GM12878 (cell line): ENCODE measurements at regions not wholly inside any gene's neighbourhood (a gene's known extent, or its start where the extent isn't known, plus 50 kb on each side); places are given as distances from the start of the nearest gene placed in this dataset.

Experiments used
- ATAC-seq: fragments of 200-7000 bp; cut with Tn5 transposase; 3 replicates; pipeline ENCODE4 v1.9.1; 2020; ENCODE audit warnings: mild to moderate bottlenecking, moderate library complexity
- BruUV-seq: library from RNA; stranded (reverse); fragments of 400-500 nt; replicated peaks from 2 replicates; lab custom pipeline; 2021; lab: Mats Ljungman, UMichigan
- CTCF ChIA-PET: fragments of 300-600 bp; sonication (Branson Sonifier 250); formaldehyde crosslinking; extraction: SDS; loops from one replicate; lab custom pipeline; 2021; ENCODE audit warnings: inconsistent platforms; lab: Yijun Ruan, JAX
- POLR2A ChIA-PET: fragments of 350-600 bp; formaldehyde crosslinking; extraction: SDS; loops from one replicate; lab custom pipeline; 2021; ENCODE audit warnings: inconsistent platforms; lab: Charles Lee
- RAD21 ChIA-PET: fragments of 300-600 bp; sonication (Branson Sonifier 250); formaldehyde crosslinking; loops from one replicate; lab custom pipeline; 2023; ENCODE audit warnings: antibody characterized with exemption; ENCODE audit not compliant: unreplicated experiment; lab: Charles Lee
- SMC1A ChIA-PET: fragments of 300-600 bp; sonication (Branson Sonifier 250); formaldehyde crosslinking; loops from one replicate; lab custom pipeline; 2023; ENCODE audit not compliant: unreplicated experiment, uncharacterized antibody; lab: Charles Lee
- DNase-seq: peaks from one replicate; pipeline ENCODE4 v3.0.0-alpha.2; 2011; ENCODE audit warnings: low read depth, low spot score
- FAIRE-seq: peaks from 3 replicates; lab custom pipeline; 2011; peaks lifted over from hg19 to GRCh38; lab: Jason Lieb, UNC
- H2AFZ ChIP-seq: 2 replicates; pipeline ENCODE4 v1.6.0; 2011; ENCODE audit warnings: low read depth, low read length, control low read depth; ENCODE audit not compliant: control insufficient read depth
- H3K27ac ChIP-seq: 2 replicates; pipeline ENCODE4 v1.5.1; 2011; ENCODE audit warnings: control low read depth; ENCODE audit not compliant: control insufficient read depth, insufficient read depth
- H3K27me3 ChIP-seq, 2 experiments: replicated peaks in 1 of 2; 2 replicates each; pipeline versions ENCODE4 v1.6.0 to v1.6.1; 2011; ENCODE audit warnings: low read length in 1 of 2; ENCODE audit not compliant: control insufficient read depth in 2 of 2, insufficient read depth in 2 of 2
- H3K36me3 ChIP-seq, 2 experiments: 2 replicates each; pipeline ENCODE4 v1.5.1; 2011; ENCODE audit warnings: low read length in 1 of 2; ENCODE audit not compliant: control insufficient read depth in 2 of 2, insufficient read depth in 2 of 2
- H3K4me1 ChIP-seq: 2 replicates; pipeline ENCODE4 v1.6.1; 2011; ENCODE audit warnings: mild to moderate bottlenecking, low read length, moderate library complexity, mixed read lengths; ENCODE audit not compliant: control insufficient read depth, insufficient read depth
- H3K4me2 ChIP-seq: 2 replicates; pipeline ENCODE4 v1.6.0; 2011; ENCODE audit warnings: control low read depth; ENCODE audit not compliant: control insufficient read depth, insufficient read depth
- H3K4me3 ChIP-seq: fragments of 200-600 bp; sonication (generic); 2 replicates; pipeline ENCODE4 v1.5.1; 2016
- H3K79me2 ChIP-seq: 2 replicates; pipeline ENCODE4 v1.6.0; 2011; ENCODE audit warnings: low read length; ENCODE audit not compliant: control insufficient read depth, insufficient read depth
- H3K9ac ChIP-seq: 2 replicates; pipeline ENCODE4 v1.8.0; 2011; ENCODE audit warnings: low read length, control low read depth, mixed read lengths; ENCODE audit not compliant: control insufficient read depth, insufficient read depth
- H3K9me3 ChIP-seq: replicated peaks from 3 replicates; pipeline ENCODE4 v1.5.1; 2011; ENCODE audit warnings: mild to moderate bottlenecking, low read length; ENCODE audit not compliant: control insufficient read depth, insufficient read depth
- H4K20me1 ChIP-seq: 2 replicates; pipeline ENCODE4 v1.6.0; 2011; ENCODE audit not compliant: control insufficient read depth, insufficient read depth
- CUX1 ChIP-seq: IDR thresholded peaks from 2 replicates; pipeline ENCODE4 v1.6.1; 2012; ENCODE audit warnings: improper control_type of control experiment, low read depth, low read length; ENCODE audit not compliant: insufficient replicate concordance
- JUND ChIP-seq: IDR thresholded peaks from 2 replicates; pipeline ENCODE4 v1.6.1; 2012; ENCODE audit warnings: low read depth, mild to moderate bottlenecking, low read length, improper control_type of control experiment, moderate library complexity
- NFYB ChIP-seq: IDR thresholded peaks from 2 replicates; pipeline ENCODE4 v1.6.1; 2011; ENCODE audit warnings: low read depth, mild to moderate bottlenecking, low read length, improper control_type of control experiment, moderate library complexity; ENCODE audit not compliant: insufficient read depth
- PAX5 ChIP-seq: IDR thresholded peaks from 2 replicates; pipeline ENCODE4 v1.6.1; 2011; ENCODE audit warnings: low read depth, low read length, borderline replicate concordance
- PBX3 ChIP-seq: IDR thresholded peaks from 2 replicates; pipeline ENCODE4 v1.6.1; 2011; ENCODE audit warnings: mild to moderate bottlenecking, low read depth, low read length, moderate library complexity; ENCODE audit not compliant: insufficient replicate concordance
- WGBS: methylation state at CpG from one replicate; pipeline ENCODE4 v1.1.6; 2016; ENCODE audit warnings: low lambda C conversion rate; ENCODE audit not compliant: insufficient replicate concordance, insufficient coverage; ENCODE audit errors: missing lambda C conversion rate; 5-methylcytosine and 5-hydroxymethylcytosine counted together
- in situ Hi-C: fragments of 300-500 bp; cut with MboI; formaldehyde crosslinking; loops from 9 replicates; pipeline ENCODE4 v1.14.3; 2018; ENCODE audit warnings: mixed read lengths
- intact Hi-C: fragments of 100-400 bp; cut with micrococcal nuclease; formaldehyde crosslinking; loops from one replicate; pipeline ENCODE4 v1.14.2; 2022; ENCODE audit not compliant: unreplicated experiment

GRCh38 chr10:32151871-32152270, 95.6 kb upstream of the KIF5B start:
- in situ Hi-C loops = no loop called here
- Histone ChIP-seq H3K27me3 (no peaks in the 10 kb centered on the region), H3K4me2 (no peak overlapping the region), H3K9ac (no peak overlapping the region), H3K27ac (no peak overlapping the region), H4K20me1 (no peaks in the 10 kb centered on the region), H3K9me3 (no peaks in the 10 kb centered on the region), H3K4me1 (peaks cover 16% of the 10 kb centered on the region), H3K36me3 (no peaks in the 10 kb centered on the region), H3K4me3 (no peak overlapping the region), H3K79me2 (no peaks in the 10 kb centered on the region), H2AFZ (no peak overlapping the region)
- ChIA-PET RAD21 (no interaction called here), SMC1A (no interaction called here), CTCF (no interaction called here), POLR2A (no interaction called here)
- ATAC-seq (no peak), DNase-seq (no peak), FAIRE-seq (no peak)
- 100% methylated on average over 2 of the region's 2 CpGs for WGBS
- intact Hi-C loops = no loop called here
- no peak for TF ChIP-seq PAX5
- TF ChIP-seq CUX1 = no peak
- TF ChIP-seq NFYB = 0 out of 2 replicates have a peak, but pooled peaks have one; percentile 26
- no peak for TF ChIP-seq PBX3
- TF ChIP-seq JUND = no peak
- BruUV-seq = no TSS peak
